Endodermal cell (in vitro differentiated cells): ENCODE measurements at regions not wholly inside any gene's neighbourhood (a gene's known extent, or its start where the extent isn't known, plus 50 kb on each side); places are given as distances from the start of the nearest gene placed in this dataset.

Experiments used
- DNase-seq: peaks from one replicate; pipeline ENCODE4 v3.0.0-alpha.2; 2017
- H3K27ac ChIP-seq: 2 replicates; pipeline ENCODE4 v1.5.1; 2013; ENCODE audit warnings: mild to moderate bottlenecking, low read depth, low read length, moderate library complexity
- H3K27me3 ChIP-seq: 2 replicates; pipeline ENCODE4 v1.6.1; 2013; ENCODE audit warnings: mild to moderate bottlenecking, low read length, moderate library complexity; ENCODE audit not compliant: insufficient read depth, control insufficient read depth, poor library complexity, severe bottlenecking
- H3K36me3 ChIP-seq: 2 replicates; pipeline ENCODE4 v1.7.0; 2013; ENCODE audit warnings: mild to moderate bottlenecking, low read length, moderate library complexity; ENCODE audit not compliant: control insufficient read depth, insufficient read depth
- H3K4me1 ChIP-seq: one replicate; pipeline ENCODE4 v1.7.0; 2013; ENCODE audit warnings: low read length; ENCODE audit not compliant: control insufficient read depth, insufficient read depth
- H3K4me3 ChIP-seq: 2 replicates; pipeline ENCODE4 v1.5.1; 2013; ENCODE audit warnings: mild to moderate bottlenecking, low read length, moderate library complexity
- H3K9ac ChIP-seq: 2 replicates; pipeline ENCODE4 v1.6.1; 2013; ENCODE audit warnings: mild to moderate bottlenecking, low read length, moderate library complexity; ENCODE audit not compliant: poor library complexity, severe bottlenecking; ENCODE audit errors: extremely low read depth
- H3K9me3 ChIP-seq: 2 replicates; pipeline ENCODE4 v1.6.1; 2013; ENCODE audit warnings: mild to moderate bottlenecking, low read length, moderate library complexity; ENCODE audit not compliant: control insufficient read depth
- H3K27ac Mint-ChIP-seq: 2 replicates; pipeline ENCODE4 v1.8.0; 2020; ENCODE audit warnings: mixed read lengths
- H3K27me3 Mint-ChIP-seq: 2 replicates; pipeline ENCODE4 v1.8.0; 2021; ENCODE audit warnings: mild to moderate bottlenecking, mixed read lengths; ENCODE audit not compliant: insufficient read depth
- H3K36me3 Mint-ChIP-seq: 2 replicates; pipeline ENCODE4 v1.8.0; 2020; ENCODE audit warnings: low read depth, mixed read lengths
- H3K4me1 Mint-ChIP-seq: 2 replicates; pipeline ENCODE4 v1.8.0; 2020; ENCODE audit warnings: mixed read lengths
- H3K4me3 Mint-ChIP-seq: 2 replicates; pipeline ENCODE4 v1.8.0; 2020; ENCODE audit warnings: mild to moderate bottlenecking, moderate library complexity, mixed read lengths
- H3K9me3 Mint-ChIP-seq: 2 replicates; pipeline ENCODE4 v1.8.0; 2020; ENCODE audit warnings: mild to moderate bottlenecking, mixed read lengths
- WGBS, 2 experiments: methylation state at CpG; one replicate each; pipeline versions ENCODE4 v1.1.5 to v1.1.7; 2013; ENCODE audit warnings: missing lambda C conversion rate in 2 of 2, mixed read lengths in 1 of 2; ENCODE audit not compliant: insufficient coverage in 1 of 2, insufficient read length in 1 of 2; 5-methylcytosine and 5-hydroxymethylcytosine counted together
- TF ChIP-seq, protein P1 (sequence below): fragments of 200-600 bp; sonication (generic); conservative IDR thresholded peaks from 2 replicates; pipeline ENCODE4 v1.5.0; 2021; ENCODE audit warnings: antibody characterized with exemption, mild to moderate bottlenecking

DNA sequence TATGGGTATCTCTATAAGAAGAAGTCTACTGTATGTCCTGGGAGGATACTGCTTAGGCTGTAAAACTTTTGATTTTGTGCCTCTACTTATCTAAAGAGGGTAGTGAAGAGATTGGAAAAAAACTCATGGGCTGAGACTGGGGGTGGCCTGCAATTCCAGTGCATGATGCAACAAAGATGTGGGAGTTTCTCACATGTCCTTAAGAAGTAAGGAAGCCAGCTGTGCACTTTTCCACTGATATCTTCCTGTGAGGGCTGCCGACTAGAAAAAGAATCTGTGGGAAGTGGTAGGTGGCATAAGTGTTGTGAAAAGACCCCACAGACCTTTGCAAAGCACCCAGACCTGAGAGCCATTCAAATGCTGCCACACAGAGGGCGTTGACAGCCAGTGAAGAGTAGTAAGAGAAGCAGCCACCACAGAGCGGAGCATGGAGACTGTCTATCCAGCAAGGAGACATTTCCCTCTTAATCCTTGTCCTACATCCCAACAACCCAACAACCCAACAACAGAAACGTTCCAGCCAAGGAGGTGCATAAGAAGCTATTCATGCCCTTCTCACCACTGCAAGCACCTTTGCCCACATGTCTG, 65.1 kb downstream of the PFDN4 start:
- peak; percentile 60 for DNase-seq
- Mint-ChIP-seq H3K36me3 (no peaks in the 10 kb centered on the region), H3K27me3 (no peaks in the 10 kb centered on the region), H3K4me3 (no peak overlapping the region), H3K27ac (no peak overlapping the region), H3K9me3 (no peaks in the 10 kb centered on the region), H3K4me1 (peaks cover 7% of the 10 kb centered on the region)
- WGBS, 2 experiments, result 60 to 83% methylated on average over 1 to 4 of the region's 4 CpGs
- H3K36me3 ChIP-seq, result no peaks in the 10 kb centered on the region
- H3K9me3 ChIP-seq, result no peaks in the 10 kb centered on the region
- H3K27ac ChIP-seq, result no peak overlapping the region
- no peaks in the 10 kb centered on the region for H3K4me1 ChIP-seq
- TF ChIP-seq, protein P1, sequence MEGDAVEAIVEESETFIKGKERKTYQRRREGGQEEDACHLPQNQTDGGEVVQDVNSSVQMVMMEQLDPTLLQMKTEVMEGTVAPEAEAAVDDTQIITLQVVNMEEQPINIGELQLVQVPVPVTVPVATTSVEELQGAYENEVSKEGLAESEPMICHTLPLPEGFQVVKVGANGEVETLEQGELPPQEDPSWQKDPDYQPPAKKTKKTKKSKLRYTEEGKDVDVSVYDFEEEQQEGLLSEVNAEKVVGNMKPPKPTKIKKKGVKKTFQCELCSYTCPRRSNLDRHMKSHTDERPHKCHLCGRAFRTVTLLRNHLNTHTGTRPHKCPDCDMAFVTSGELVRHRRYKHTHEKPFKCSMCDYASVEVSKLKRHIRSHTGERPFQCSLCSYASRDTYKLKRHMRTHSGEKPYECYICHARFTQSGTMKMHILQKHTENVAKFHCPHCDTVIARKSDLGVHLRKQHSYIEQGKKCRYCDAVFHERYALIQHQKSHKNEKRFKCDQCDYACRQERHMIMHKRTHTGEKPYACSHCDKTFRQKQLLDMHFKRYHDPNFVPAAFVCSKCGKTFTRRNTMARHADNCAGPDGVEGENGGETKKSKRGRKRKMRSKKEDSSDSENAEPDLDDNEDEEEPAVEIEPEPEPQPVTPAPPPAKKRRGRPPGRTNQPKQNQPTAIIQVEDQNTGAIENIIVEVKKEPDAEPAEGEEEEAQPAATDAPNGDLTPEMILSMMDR, result peak; percentile 42
- H3K4me3 ChIP-seq, result no peak overlapping the region
- H3K27me3 ChIP-seq, result no peaks in the 10 kb centered on the region
- no peak overlapping the region for H3K9ac ChIP-seq

DNA sequence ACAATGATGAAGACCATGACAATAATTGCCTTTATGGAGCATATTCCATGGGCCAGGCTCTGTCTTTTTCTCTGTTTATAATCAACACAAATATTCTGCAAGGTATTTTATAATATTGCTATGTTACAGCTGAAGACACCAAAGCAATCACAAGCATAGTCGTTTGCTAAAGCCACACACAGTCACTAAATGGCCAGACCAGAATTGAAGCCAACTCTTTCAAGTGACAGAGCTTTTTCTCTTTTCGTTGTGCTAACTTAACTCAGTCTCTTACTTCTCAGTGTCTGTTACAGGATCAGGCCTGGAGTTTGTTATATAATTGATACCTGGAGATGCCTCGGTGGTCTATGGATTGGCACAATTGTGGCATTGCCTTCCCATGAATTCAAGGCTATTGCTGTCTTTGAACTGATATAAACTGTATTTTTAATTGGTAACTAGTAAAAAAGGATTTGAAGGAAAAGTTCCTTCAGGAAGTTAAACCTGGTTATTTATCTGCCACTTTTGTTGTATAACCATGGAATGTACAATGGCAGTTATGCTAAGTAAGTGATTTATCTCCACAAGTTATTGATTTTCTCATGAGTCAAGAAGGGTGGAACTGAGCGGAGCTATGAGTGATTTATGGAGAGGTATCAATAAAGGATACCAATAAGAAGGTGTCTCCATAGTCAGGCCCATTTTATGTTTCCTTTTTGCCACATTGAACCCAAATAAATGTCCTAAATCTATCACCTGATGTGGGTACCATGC, 67.6 kb downstream of the PFDN4 start:
- H3K27me3 Mint-ChIP-seq, result no peaks in the 10 kb centered on the region
- no peak overlapping the region for H3K27ac Mint-ChIP-seq
- Histone ChIP-seq H3K27ac (no peak overlapping the region), H3K36me3 (no peaks in the 10 kb centered on the region), H3K4me3 (no peak overlapping the region), H3K27me3 (no peaks in the 10 kb centered on the region), H3K9me3 (no peaks in the 10 kb centered on the region), H3K4me1 (no peaks in the 10 kb centered on the region), H3K9ac (no peak overlapping the region)
- no peak for DNase-seq
- peaks cover 15% of the 10 kb centered on the region for H3K4me1 Mint-ChIP-seq
- H3K9me3 Mint-ChIP-seq, result no peaks in the 10 kb centered on the region
- WGBS, 2 experiments, result 93 to 95% methylated on average over 4 of the region's 4 CpGs
- no peak overlapping the region for H3K4me3 Mint-ChIP-seq
- no peaks in the 10 kb centered on the region for H3K36me3 Mint-ChIP-seq
- TF ChIP-seq, protein P1, result no peak

DNA sequence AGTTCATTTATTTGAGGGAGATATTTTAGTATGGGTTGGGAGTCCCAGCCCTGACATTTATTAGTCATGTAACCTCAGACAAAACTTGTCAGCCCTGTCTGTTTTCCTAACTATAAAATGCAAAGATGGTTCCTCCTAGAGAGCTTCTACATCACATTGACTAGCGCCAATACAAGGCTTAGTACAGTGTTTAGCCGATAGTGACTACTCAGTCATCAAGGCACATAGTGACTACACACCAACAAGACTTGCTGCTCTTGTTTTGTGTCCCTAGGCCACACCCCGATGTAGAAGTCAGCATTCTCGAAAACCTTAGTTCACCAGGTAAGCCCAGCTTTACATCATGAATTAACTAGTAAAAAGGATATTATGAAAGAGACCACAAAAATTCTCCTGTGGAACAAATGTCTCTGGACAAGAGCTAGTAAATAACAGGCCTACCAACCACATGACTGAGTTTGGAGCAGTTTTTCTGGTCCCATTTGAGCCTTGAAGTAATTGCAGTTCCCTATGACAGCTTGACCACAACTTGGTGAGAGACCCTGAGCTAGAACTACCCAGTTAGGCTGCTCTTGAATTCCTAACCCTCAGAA, 68.8 kb downstream of the PFDN4 start:
- 92 to 96% methylated on average over 4 of the region's 4 CpGs for WGBS, 2 experiments

More for the DNA sequence above, 68.8 kb downstream of the PFDN4 start:
- H3K9me3 Mint-ChIP-seq, result no peaks in the 10 kb centered on the region
- Histone ChIP-seq H3K36me3 (no peaks in the 10 kb centered on the region), H3K9me3 (no peaks in the 10 kb centered on the region), H3K27me3 (no peaks in the 10 kb centered on the region), H3K27ac (no peak overlapping the region), H3K9ac (no peak overlapping the region), H3K4me1 (no peaks in the 10 kb centered on the region), H3K4me3 (no peak overlapping the region)
- TF ChIP-seq, protein P1, result no peak
- no peaks in the 10 kb centered on the region for H3K27me3 Mint-ChIP-seq
- no peak overlapping the region for H3K4me3 Mint-ChIP-seq
- no peak for DNase-seq
- no peaks in the 10 kb centered on the region for H3K36me3 Mint-ChIP-seq
- H3K4me1 Mint-ChIP-seq, result peaks cover 22% of the 10 kb centered on the region
- H3K27ac Mint-ChIP-seq, result no peak overlapping the region
